NCI-H146 treated with DMSO at 0.1 percent for 48 hours (cell line): ENCODE measurements at regions not wholly inside any gene's neighbourhood (a gene's known extent, or its start where the extent isn't known, plus 50 kb on each side); places are given as distances from the start of the nearest gene placed in this dataset.
"Not testable (repeated sequence)": the region's sequence is repeated elsewhere in the genome, so short reads cannot be mapped to it uniquely, and the experiment has no call there.

Experiments
- DNase-seq: peaks from one replicate; lab custom pipeline; 2025; ENCODE audit not compliant: unreplicated experiment; lab: John Stamatoyannopoulos, UW

DNA sequence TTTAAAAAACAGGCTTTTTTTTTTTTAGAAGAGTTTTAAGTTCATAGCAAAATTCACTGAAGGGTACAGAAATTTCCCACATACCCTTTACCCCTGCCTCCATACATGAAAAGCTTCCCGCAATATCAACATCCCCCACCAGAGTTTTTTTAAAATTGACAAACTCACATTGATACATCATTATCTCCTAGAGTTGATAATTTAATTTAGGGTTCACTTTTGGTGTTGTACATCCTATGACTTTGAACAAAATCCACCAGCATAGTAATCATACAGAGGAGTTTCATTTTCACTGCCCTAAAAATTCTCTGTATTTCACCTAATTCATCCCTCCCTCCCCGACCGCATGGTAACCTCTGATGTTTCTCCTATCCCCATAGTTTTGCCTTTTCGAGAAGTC, 53.6 kb upstream of the KCNK2 start:
- DNase-seq: no peak

DNA sequence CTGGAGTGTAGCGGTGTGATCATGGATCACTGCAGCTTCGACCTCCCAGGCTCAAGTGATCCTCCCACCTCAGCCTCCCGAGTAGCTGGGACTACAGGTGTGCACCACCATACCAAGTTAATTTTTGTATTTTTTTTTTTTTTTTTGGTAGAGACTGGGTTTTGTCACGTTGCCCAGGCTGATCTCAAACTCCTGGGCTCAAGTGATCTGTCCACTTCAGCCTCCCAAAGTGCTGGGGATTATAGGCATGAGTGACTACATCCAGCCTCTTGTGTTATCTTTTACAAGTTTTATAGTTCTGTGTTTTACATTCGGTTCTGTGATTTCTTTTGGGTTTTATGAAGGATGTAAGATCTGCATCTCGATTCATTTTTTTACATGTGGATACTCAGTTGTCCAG, 52.0 kb upstream of the KCNK2 start:
- DNase-seq: not testable (repeated sequence)

DNA sequence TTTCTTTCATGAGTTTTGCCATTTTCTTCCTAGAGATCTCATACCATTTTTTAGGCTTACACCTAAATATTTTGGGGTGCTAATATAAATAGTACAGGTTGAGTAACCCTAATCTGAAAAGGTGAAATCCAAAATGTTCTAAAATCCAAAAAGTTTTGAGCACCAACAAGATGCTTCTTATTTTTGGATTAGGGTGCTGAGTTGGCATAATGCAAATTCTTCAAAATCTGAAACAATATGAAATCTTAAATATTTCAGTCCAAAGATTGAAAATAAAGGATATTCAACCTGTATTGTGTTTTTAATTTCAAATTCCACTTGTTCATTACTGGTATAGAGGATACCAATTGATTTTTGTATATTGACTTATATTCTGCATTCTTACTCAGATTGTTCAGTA, 51.1 kb upstream of the KCNK2 start:
- DNase-seq: no peak
